ENCODE measurements at regions not wholly inside any gene's neighbourhood (a gene's known extent, or its start where the extent isn't known, plus 50 kb on each side); places are given as distances from the start of the nearest gene placed in this dataset.

- DNase-seq: no peak
Observed at GRCh38 chrX:39972340-39972739, 125.4 kb downstream of the BCOR start.

DNA sequence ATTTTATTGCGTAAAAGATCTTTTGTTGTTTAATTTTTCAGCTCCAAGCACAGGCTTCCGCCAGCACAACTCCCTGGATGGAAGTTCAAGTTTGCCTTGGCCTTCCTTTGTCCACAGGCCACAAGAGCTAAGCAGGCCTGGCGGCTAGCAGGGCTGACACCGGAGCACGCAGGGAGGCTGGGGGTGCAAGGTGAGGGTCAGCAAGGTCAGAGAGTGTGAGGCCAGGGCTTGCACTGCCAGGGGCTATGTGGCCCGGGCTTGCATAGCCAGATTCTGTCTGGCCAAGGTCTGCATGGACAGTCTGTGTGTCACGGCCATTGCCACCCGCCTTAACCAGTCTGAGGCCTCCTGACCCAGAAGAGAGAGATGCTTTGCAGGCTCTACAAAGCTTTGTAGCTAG is 123.9 kb downstream of the BCOR start:
- DNase-seq: no peak

DNA sequence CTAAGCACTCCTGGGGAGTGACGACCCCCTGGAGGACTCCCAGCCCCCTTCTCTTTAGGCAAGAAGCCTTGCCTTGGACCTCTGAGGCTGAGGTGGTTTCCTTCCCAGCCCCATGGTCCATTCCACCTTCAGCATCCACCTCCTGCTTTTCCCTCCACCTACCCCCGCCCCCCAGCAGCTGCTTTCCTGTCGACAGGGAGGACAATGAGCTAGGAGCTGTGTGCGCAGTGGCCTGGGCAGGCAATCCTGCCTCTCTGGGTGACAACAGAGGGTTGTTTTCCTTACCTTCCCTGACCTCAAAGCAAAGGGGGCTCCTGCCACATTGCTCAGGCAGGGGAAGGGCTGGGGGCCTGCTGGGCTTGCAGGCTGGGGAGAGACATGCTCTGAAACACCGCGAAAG is 123.5 kb downstream of the BCOR start:
- no peak for DNase-seq

DNA sequence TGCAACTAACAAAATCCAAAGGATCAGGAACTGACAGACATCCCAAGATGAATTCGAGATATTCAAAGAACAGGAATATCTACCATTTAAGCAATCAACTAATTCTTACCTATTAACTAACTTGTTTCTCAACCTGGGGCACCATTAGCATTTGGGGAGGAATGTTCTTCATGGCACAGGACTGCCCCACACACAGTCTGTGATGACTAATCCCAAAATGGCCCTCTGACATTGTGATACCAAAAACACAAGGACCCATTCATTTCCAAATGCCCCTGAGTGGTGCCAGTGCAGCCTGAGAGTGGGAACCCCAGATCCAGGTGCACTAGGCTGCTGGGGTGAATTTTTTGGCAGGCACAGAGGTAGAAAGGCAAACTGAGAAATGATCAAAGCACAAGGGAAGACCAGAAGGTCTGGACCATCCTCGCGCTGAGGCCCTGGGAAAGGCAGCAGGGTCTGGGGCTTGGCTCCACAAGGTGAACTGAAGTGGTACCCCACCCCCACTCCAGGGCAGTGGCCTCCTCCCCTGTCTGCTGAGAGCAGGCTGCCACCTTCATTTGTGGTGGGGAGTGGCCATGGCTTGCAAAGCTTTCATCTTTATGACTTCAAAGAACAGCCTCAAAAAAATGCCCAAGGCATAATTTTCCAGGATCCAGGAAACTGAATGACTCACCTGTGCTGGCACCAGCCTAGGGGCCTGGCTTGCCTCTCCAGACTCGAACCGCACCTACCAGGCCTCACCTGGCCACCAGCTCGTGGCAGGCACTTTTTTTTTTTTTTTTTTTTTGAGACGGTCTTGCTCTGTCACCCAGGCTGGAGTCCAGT is 122.4 kb downstream of the BCOR start:
- DNase-seq: no peak

GRCh38 chrX:39981946-39982345 is 115.8 kb downstream of the BCOR start:
- no peak for DNase-seq

DNA sequence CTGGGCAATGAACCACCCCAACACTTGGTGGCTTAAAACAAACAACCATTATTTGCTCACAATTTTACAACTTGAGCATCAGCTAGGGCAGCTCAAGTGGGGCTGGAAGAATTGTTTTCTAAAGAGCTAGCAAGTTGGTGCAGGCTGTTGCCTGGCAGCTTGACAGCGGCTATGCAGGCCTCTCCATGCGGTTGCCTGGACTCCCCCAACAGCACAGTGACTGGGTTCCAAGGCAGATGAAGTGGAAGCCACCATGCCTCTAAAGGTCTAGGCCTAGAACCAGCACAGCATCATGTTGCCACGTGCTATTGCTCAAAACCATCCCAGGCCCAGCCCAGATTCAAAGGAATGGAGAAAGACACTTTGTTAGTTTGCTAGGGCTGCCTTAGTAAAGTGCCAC is 114.8 kb downstream of the BCOR start:
- DNase-seq: no peak

- DNase-seq: no peak
Observed at GRCh38 chrX:39983715-39984114, 114.0 kb downstream of the BCOR start.

GRCh38 chrX:39984191-39984956 is 113.4 kb downstream of the BCOR start:
- no peak for DNase-seq

DNA sequence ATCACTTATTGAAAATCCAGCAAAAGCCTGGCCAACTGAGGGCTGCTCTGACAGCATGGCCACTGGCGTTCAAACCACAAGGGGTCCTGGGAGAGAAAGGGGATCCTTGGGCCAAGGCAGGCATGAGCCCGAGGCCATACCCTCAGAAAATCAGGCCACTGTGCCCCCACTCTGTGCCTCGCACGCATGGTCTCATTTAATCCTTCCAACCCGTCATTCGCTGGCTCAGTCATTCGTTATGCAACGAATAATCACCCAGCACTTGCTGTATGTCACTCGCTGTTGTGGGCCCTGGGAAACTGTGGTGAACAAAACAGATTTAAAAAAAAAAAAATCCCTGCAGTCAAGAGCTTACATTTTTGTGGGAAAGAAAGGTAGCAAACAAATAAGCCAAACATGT is 112.7 kb downstream of the BCOR start:
- no peak for DNase-seq

GRCh38 chrX:39985551-39985950 is 112.2 kb downstream of the BCOR start:
- DNase-seq: no peak

GRCh38 chrX:39988496-39988895 is 109.3 kb downstream of the BCOR start:
- no peak for DNase-seq

DNA sequence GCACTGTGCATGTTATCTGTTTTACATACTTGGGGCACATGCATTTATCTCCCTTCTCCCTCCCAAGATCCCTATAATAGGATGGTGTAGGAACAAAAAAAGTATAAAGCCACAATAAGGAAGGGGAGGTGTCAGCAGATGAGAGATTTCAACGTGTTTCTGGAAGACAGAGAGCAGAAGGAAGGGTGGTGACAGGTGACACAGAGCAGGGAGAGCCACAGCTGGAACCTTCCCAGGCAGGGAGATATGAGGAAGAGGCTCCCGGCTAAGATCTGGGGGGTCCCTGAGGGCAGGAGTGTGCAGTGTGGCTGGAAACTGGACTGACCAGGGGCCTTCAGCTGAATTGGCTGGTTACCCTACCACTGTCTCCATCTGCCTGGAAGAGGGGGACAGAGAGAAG is 107.4 kb downstream of the BCOR start:
- DNase-seq: no peak

- DNase-seq: no peak
Observed at GRCh38 chrX:39992300-39992699, 105.5 kb downstream of the BCOR start.

- no peak for DNase-seq
Observed at GRCh38 chrX:39995457-39995856, 102.3 kb downstream of the BCOR start.

GRCh38 chrX:39996536-39996935 is 101.2 kb downstream of the BCOR start:
- no peak for DNase-seq

DNA sequence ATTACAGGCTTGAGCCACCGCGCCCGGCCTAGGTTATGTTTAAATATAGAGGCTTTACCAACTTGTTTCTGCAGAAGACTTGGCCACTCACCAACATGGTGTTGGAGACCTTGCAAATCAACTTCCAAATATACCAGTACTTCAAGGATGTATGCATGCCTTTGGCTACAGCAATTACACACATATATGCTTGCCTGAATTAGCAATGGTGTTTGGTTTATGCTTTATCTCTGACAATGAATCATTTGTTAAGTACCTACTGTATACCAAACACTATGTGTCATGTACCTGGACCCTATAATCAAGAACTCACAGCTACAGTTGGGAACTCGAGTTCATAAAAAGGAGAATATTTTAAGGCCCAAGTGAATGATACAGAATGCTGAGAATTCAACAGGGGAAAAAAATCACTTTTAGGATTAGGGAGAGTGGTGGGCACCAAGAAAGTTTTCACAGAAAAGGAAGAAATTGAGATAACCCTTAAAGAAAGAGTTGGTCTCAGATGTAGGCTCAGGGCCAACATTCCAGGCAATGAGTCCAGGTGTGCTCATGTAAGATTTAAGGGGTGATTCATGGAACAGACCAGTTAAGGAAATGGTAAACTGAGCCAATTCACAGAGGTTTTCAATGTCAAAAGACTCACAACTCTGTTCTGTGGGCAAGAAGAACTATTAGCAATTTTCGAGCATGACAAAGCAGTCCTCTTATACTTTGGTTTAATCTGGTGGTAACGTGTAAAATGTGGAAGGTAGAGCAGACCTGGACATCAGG is 98.9 kb downstream of the BCOR start:
- no peak for DNase-seq

Measured in activated CD4-positive, alpha-beta T cell treated with anti-CD3 and anti-CD28 coated beads for 48 hours (primary cell).